ENCODE measurements at regions not wholly inside any gene's neighbourhood (a gene's known extent, or its start where the extent isn't known, plus 50 kb on each side); places are given as distances from the start of the nearest gene placed in this dataset.

DNA sequence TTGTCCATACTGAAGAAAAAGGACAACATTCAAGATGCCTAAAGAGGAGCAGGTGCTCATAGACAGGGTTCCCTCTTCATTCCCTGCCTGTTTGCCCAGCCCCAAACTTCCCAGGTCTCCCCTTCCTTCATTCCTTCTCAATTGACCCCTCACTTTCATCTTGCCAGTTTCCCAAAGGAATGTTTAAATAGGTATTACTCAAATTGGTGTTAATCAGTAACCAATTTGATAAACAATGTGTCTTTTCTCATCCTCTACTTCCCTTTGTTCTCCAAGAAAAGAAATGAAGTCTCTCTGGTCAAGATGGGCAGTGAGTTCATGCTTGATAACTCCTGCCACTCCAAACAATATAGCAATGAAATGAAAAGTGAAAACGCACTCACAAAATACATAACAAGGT, 101.9 kb downstream of the TMPRSS5 start:
- no peaks in the 10 kb centered on the region for H3K36me3 Mint-ChIP-seq (ENCODE audit: low read depth)
- no peak for ATAC-seq
- no peak overlapping the region for H3K4me3 Mint-ChIP-seq
- no peak overlapping the region for H3K27ac Mint-ChIP-seq
- peaks cover 31% of the 10 kb centered on the region for H3K27me3 Mint-ChIP-seq (ENCODE audit: low read depth)
- DNase-seq, result no peak
- ChIA-PET POLR2A (no interaction called here), CTCF (no interaction called here)
- H3K4me1 Mint-ChIP-seq (ENCODE audit: low read depth), result no peaks in the 10 kb centered on the region
- peaks cover 8% of the 10 kb centered on the region for H3K9me3 Mint-ChIP-seq (ENCODE audit: insufficient read depth)

DNA sequence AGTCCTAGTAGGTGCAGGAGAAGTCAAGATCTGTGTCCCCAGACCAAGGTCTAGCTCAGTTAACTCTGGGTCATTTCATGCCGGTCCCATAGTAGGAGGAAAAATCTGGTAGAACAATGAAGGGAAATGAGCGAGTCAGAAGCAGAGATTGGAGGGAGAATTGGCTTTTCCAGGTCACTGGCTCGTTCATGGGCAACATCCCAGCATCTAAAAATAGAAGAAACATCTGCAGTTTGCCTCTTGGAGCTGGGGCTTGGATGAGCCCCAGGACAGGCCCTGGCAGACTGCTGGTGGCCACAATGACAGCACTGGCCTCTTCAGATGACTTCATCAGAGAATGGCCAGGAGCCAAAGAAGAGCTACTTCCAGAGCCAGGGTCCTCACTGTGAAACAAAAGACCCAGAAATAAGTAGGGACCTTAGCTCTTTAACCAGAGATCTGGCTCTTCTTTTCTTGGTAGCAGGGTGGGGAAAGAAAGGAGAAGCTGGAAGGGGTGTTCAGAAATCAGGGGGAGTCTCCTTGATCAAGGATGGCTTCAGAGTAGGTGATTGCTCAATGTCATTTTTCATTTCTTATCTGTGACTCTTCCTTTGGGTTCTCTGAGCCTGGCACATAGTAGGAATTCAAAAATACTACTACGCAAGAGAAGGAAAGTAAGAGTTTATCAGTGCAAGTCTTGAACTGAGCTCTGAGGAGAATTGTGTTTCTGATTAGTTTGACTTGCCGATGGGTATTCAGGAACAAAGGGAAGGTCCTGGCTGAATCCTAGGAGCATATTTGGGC, 102.6 kb downstream of the TMPRSS5 start:
- peaks cover 35% of the 10 kb centered on the region for H3K27me3 Mint-ChIP-seq (ENCODE audit: low read depth)
- CTCF ChIA-PET, result no interaction called here
- no peak overlapping the region for H3K27ac Mint-ChIP-seq
- no peak overlapping the region for H3K4me3 Mint-ChIP-seq
- DNase-seq, result no peak
- H3K4me1 Mint-ChIP-seq (ENCODE audit: low read depth), result no peaks in the 10 kb centered on the region
- H3K9me3 Mint-ChIP-seq (ENCODE audit: insufficient read depth), result peaks cover 8% of the 10 kb centered on the region
- ATAC-seq, result no peak
- POLR2A ChIA-PET, result no interaction called here
- no peaks in the 10 kb centered on the region for H3K36me3 Mint-ChIP-seq (ENCODE audit: low read depth)

DNA sequence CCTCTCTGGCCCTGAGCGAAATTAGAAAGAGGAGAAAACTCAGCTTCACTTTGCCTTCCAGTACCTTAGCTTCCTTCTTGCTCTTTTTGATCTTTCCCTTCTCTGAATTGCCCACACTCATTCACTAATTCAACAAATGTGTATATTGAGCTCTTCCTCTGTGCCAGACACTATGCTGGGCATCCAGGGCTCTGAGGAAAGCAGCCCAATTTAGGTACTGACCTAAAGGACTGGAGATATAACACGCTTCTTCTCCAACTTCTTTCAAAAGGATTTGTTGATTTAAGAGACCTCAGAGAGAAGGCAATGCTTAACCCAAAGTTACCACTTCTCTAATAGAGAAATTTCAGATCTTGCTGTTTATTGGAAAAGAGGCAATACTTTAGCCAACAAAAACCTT, 103.6 kb downstream of the TMPRSS5 start:
- ChIA-PET CTCF (no interaction called here), POLR2A (no interaction called here)
- ATAC-seq (no peak), DNase-seq (no peak)
- Mint-ChIP-seq H3K36me3 (ENCODE audit: low read depth) (no peaks in the 10 kb centered on the region), H3K4me1 (ENCODE audit: low read depth) (no peaks in the 10 kb centered on the region), H3K27ac (no peak overlapping the region), H3K27me3 (ENCODE audit: low read depth) (peaks cover 41% of the 10 kb centered on the region), H3K9me3 (ENCODE audit: insufficient read depth) (peaks cover 8% of the 10 kb centered on the region), H3K4me3 (no peak overlapping the region)

DNA sequence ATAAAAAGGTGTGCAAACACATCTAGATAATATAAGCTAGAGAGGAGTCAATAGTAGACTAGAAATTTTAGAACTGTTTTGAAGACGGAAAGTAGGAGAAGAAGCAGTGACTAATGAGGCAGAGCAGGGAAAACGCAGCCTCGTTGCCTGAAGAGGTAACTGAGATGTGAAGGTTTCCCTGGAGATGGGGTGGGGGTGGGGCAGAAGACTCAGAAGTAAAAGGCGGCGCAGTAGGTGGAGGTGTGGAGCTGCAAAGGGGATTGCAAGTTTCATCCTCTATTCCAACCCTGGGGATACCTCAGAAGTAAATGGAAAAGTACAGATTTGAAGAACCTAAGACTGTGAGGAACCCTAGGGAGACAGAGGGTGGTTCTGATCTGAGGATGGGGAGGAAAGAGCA, 109.5 kb downstream of the TMPRSS5 start:
- no peak for ATAC-seq
- no peak for DNase-seq
- Mint-ChIP-seq H3K4me3 (no peak overlapping the region), H3K36me3 (ENCODE audit: low read depth) (no peaks in the 10 kb centered on the region), H3K4me1 (ENCODE audit: low read depth) (peaks cover 12% of the 10 kb centered on the region), H3K27me3 (ENCODE audit: low read depth) (peaks cover 41% of the 10 kb centered on the region), H3K9me3 (ENCODE audit: insufficient read depth) (no peaks in the 10 kb centered on the region), H3K27ac (no peak overlapping the region)
- POLR2A ChIA-PET, result no interaction called here
- CTCF ChIA-PET, result no interaction called here

DNA sequence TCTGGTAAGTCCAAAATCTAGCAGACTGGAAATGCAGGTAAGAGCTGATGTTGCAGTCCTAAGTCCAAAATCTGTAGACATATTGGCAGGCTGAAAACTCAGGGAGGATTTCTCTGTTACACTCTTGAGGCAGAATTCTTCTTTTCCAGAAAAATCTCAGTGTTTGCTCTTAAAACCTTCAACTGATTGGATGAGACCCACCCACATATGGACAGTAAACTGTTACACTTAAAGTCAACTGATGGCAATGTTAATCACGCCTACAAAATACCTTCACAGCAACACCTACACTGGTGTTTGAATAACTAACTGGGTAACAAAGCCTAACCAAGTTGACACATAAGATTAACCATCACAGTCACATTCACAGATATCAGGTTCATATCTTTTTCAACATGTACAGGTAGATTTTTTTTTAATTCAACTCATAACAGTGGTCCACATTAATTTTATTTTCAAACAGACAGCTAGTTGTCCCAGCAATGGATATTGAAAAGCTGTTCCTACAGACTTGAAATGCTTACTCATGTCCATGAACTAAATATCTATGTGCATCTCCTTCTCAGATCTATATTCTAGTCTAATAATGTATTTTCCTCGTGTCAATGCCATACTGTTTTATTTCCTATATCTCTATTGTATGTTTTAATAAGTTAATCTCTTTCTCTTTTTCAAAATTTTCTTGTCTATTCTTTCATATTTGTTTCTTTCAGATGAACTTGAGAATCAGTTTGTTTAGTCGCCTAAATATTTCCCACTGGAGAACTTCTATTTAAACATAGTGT, 110.1 kb downstream of the TMPRSS5 start:
- Mint-ChIP-seq H3K27ac (no peak overlapping the region), H3K4me1 (ENCODE audit: low read depth) (peaks cover 15% of the 10 kb centered on the region), H3K9me3 (ENCODE audit: insufficient read depth) (no peaks in the 10 kb centered on the region), H3K27me3 (ENCODE audit: low read depth) (peaks cover 36% of the 10 kb centered on the region), H3K36me3 (ENCODE audit: low read depth) (no peaks in the 10 kb centered on the region), H3K4me3 (no peak overlapping the region)
- no peak for ATAC-seq
- ChIA-PET CTCF (no interaction called here), POLR2A (no interaction called here)
- DNase-seq, result no peak

DNA sequence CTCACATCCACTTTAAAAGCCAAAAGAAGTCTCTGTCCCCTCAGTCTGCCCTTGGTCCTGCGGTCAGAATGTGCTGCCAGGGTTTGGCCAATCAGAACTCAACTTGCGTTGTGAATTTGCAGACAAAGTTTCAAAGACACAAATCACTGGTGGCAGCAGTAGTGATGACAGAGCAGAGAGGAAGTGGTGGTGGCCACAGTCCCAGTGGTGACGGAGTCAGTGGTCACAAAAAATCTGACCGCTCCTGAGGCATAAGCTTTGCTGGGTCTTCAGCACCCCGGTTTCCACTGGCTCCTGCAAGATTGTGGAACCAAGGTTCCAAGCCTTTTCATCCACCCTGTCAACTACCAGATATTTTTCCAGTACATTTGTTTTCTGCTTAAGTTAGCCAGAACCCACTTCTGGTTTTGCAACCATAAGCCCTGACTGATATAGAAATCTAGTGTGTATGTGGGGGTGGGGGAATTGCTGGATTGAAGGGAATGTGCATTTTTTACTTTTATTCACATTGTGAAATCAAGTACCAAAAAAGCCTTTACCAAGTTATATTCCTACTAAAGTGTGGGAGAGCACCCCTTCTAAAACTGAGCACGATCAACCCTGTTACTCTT, 112.3 kb downstream of the TMPRSS5 start:
- Mint-ChIP-seq H3K9me3 (ENCODE audit: insufficient read depth) (no peaks in the 10 kb centered on the region), H3K4me3 (no peak overlapping the region), H3K27ac (peak overlapping the region; percentile 41), H3K4me1 (ENCODE audit: low read depth) (peaks cover 18% of the 10 kb centered on the region), H3K27me3 (ENCODE audit: low read depth) (peaks cover 32% of the 10 kb centered on the region), H3K36me3 (ENCODE audit: low read depth) (no peaks in the 10 kb centered on the region)
- peak; percentile 39 for DNase-seq
- peak; percentile 30 for ATAC-seq
- POLR2A ChIA-PET, result no interaction called here
- CTCF ChIA-PET, result no interaction called here

DNA sequence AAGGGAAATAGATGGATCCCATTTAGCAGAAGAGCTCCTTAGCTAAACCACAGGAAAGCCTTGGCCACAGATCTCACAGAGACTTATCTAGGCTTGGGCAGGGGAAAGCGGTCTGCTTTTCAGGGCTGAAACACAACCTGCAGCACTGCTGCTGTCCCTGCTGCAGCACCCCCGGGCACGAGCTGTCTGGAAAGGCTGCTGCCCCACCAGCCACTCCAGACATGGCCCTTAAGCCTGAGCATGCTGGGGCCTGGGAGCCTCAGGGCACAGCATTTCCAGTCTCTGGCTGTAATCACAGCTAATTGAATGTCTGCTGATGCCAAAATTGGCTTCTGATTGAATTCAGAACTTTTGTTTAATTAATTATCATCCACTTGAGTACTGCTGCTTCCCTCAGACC, 115.0 kb downstream of the TMPRSS5 start:
- no peak overlapping the region for H3K4me3 Mint-ChIP-seq
- no peaks in the 10 kb centered on the region for H3K36me3 Mint-ChIP-seq (ENCODE audit: low read depth)
- ChIA-PET POLR2A (no interaction called here), CTCF (no interaction called here)
- no peaks in the 10 kb centered on the region for H3K9me3 Mint-ChIP-seq (ENCODE audit: insufficient read depth)
- H3K27me3 Mint-ChIP-seq (ENCODE audit: low read depth), result peaks cover 19% of the 10 kb centered on the region
- H3K27ac Mint-ChIP-seq, result no peak overlapping the region
- DNase-seq (no peak), ATAC-seq (no peak)
- peaks cover 20% of the 10 kb centered on the region for H3K4me1 Mint-ChIP-seq (ENCODE audit: low read depth)

DNA sequence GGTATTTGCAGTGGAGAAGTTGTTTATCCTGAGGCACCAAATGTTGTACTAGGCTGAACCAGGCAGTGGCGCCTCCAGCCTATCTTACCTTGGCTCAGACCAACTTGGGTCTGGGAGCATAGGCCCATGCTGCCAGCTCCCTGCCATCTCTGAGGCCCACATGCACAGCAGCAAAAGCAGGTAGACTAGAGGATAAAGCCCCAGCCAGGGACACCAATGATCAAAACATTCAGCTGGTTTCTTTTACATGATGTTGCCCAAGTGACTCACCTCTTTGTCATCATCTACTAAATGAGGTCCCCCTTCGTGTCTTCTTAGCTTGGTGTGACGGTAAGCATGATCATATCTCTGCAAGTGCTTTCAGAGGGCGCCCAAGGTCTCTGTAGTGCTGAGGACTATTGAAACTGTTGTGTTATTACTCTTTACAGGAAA, 112.1 kb upstream of the DRD2 start:
- POLR2A ChIA-PET, result no interaction called here
- H3K4me1 Mint-ChIP-seq (ENCODE audit: low read depth), result peaks cover 9% of the 10 kb centered on the region

DNA sequence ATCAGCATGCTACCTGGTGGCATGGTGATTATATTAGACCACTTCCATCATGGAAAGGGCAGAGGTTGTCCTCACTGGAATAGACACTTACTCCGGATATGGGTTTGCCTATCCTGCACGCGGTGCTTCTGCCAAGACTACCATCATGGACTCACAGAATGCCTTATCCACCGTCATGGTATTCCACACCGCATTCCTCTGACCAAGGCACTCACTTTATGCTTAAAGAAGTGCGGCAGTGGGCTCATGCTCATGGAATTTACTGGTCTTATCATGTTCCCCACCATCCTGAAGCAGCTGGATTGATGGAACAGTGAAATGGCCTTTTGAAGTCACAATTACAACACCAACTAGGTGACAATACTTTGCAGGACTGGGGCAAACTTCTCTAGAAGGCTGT, 109.2 kb upstream of the DRD2 start:
- DNase-seq, result no peak
- POLR2A ChIA-PET, result no interaction called here
- Mint-ChIP-seq H3K27ac (no peak overlapping the region), H3K36me3 (ENCODE audit: low read depth) (no peaks in the 10 kb centered on the region), H3K4me3 (no peak overlapping the region), H3K4me1 (ENCODE audit: low read depth) (peaks cover 2% of the 10 kb centered on the region), H3K27me3 (ENCODE audit: low read depth) (no peaks in the 10 kb centered on the region), H3K9me3 (ENCODE audit: insufficient read depth) (no peaks in the 10 kb centered on the region)
- no peak for ATAC-seq
- CTCF ChIA-PET, result no interaction called here

More for the DNA sequence above, 112.1 kb upstream of the DRD2 start:
- Mint-ChIP-seq H3K9me3 (ENCODE audit: insufficient read depth) (no peaks in the 10 kb centered on the region), H3K27me3 (ENCODE audit: low read depth) (peaks cover 3% of the 10 kb centered on the region), H3K4me3 (no peak overlapping the region), H3K27ac (peak overlapping the region; percentile 70), H3K36me3 (ENCODE audit: low read depth) (no peaks in the 10 kb centered on the region)
- DNase-seq (peak; percentile 39), ATAC-seq (peak; percentile 88)
- CTCF ChIA-PET, result interaction anchor here (0.6 to 1.1 kb wide), 3 partner anchors 26 to 218 kb away, joined by 3 to 5 read pairs (median 3); no protein-coding TSS in a partner anchor

DNA sequence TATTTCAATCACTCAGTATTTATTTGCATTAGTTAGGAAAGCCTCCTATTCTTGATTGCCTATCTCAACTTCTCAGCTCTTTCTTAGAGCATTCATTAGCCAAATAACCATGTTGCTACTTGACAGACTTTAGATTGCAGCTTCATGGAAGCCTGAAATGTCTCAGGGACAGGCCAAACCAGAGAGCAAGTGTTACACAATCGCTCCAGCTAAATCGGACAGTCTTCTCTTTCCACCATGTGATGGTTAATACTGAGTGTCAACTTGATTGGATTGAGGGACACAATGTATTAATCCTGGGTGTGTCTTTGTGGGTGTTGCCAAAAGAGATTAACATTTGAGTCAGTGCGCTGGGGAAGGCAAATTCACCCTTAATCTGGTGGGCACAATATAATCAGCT, 106.5 kb upstream of the DRD2 start:
- no peaks in the 10 kb centered on the region for H3K9me3 Mint-ChIP-seq (ENCODE audit: insufficient read depth)
- ChIA-PET CTCF (no interaction called here), POLR2A (no interaction called here)
- H3K36me3 Mint-ChIP-seq (ENCODE audit: low read depth), result no peaks in the 10 kb centered on the region
- no peak overlapping the region for H3K4me3 Mint-ChIP-seq
- no peaks in the 10 kb centered on the region for H3K27me3 Mint-ChIP-seq (ENCODE audit: low read depth)
- DNase-seq (no peak), ATAC-seq (no peak)
- peaks cover 11% of the 10 kb centered on the region for H3K4me1 Mint-ChIP-seq (ENCODE audit: low read depth)
- H3K27ac Mint-ChIP-seq, result no peak overlapping the region

DNA sequence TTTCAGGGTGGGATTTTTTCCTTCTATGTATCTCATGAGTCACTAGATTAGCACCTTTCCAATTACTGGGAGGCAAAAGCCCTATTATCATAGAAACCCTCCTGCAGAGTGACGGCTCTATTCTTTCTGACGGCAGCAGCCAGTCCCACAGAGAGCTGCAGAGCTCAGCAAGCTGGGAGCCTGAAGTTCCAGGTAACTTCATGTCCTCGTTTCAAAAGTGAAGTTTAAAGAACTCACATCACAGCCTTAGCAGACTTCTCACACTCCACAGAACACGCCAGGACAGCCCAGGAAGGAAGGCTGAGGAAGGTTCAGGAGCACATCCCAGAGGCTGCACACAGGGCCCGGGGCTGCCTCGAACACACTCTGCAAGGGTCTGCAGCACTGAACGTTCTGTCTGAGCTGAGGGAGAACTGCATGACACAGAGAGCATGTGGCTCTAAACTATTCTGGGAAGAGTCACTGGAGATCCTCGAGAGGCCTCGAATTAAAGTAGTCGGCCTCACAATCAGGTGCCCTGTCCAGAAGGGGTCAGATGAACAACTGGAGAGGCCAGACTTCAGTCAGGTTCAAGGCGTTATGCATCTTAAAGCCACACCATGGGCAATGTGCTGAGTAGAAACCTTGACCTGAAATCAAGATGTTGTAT, 104.2 kb upstream of the DRD2 start:
- no peaks in the 10 kb centered on the region for H3K36me3 Mint-ChIP-seq (ENCODE audit: low read depth)
- no peak overlapping the region for H3K4me3 Mint-ChIP-seq
- DNase-seq, result no peak
- H3K4me1 Mint-ChIP-seq (ENCODE audit: low read depth), result peaks cover 11% of the 10 kb centered on the region
- no peak overlapping the region for H3K27ac Mint-ChIP-seq
- POLR2A ChIA-PET, result no interaction called here
- H3K9me3 Mint-ChIP-seq (ENCODE audit: insufficient read depth), result no peaks in the 10 kb centered on the region
- H3K27me3 Mint-ChIP-seq (ENCODE audit: low read depth), result peaks cover 2% of the 10 kb centered on the region
- CTCF ChIA-PET, result no interaction called here
- ATAC-seq, result no peak

DNA sequence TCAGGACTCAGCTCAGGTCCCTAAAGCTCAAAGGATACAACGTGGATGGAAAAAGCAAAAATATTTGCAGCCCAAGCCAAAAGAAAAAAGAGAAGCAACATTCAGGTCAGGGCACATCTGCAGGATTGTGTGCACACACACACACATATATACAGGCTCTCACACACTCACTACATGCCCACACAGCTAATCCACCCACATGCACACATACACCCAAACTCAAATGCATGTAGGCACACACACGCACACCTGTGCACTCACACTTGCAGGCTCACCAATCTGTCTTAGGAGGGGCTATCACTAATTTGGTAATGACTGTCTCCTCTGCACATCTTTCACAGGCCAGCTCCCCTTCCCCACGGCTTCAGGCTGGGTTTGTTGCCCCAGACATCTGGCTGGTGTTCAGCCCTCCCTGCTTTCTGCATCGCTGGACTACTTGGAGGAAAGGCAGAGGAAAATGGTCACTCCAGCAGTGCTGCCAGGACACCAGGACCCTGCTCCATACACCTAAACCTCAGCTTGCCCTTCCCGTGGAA, 103.6 kb upstream of the DRD2 start:
- no peaks in the 10 kb centered on the region for H3K9me3 Mint-ChIP-seq (ENCODE audit: insufficient read depth)
- no peaks in the 10 kb centered on the region for H3K36me3 Mint-ChIP-seq (ENCODE audit: low read depth)
- H3K27ac Mint-ChIP-seq, result no peak overlapping the region
- DNase-seq (no peak), ATAC-seq (no peak)
- no peak overlapping the region for H3K4me3 Mint-ChIP-seq
- H3K4me1 Mint-ChIP-seq (ENCODE audit: low read depth), result peaks cover 11% of the 10 kb centered on the region
- peaks cover 5% of the 10 kb centered on the region for H3K27me3 Mint-ChIP-seq (ENCODE audit: low read depth)
- ChIA-PET POLR2A (no interaction called here), CTCF (no interaction called here)
